Natural killer cell (primary cell): ENCODE measurements at regions not wholly inside any gene's neighbourhood (a gene's known extent, or its start where the extent isn't known, plus 50 kb on each side); places are given as distances from the start of the nearest gene placed in this dataset.

Source experiments
- ATAC-seq, 3 donors: fragments of 150-1000 bp in 2 of 3; fragments of 200-7000 bp in 1 of 3; cut with Tn5 transposase; 1 replicate in 1 of 3; 2 replicates in 2 of 3; pipeline ENCODE4 v1.10.0; 2021; ENCODE audit warnings: mild to moderate bottlenecking in 2 of 3, moderate library complexity in 2 of 3
- DNase-seq, 2 donors: peaks; one replicate each; pipeline versions ENCODE4 v3.0.0 to v3.0.0-alpha.2; 2013 to 2021; ENCODE audit warnings: mixed read lengths in 1 of 2
- H3K27ac ChIP-seq: one replicate; pipeline ENCODE4 v1.5.1; 2013; ENCODE audit warnings: mild to moderate bottlenecking, low read length
- H3K27me3 ChIP-seq: one replicate; pipeline ENCODE4 v1.6.1; 2013; ENCODE audit warnings: low read length; ENCODE audit not compliant: control insufficient read depth, insufficient read depth
- H3K36me3 ChIP-seq: one replicate; pipeline ENCODE4 v1.6.1; 2013; ENCODE audit warnings: low read length; ENCODE audit not compliant: control insufficient read depth, insufficient read depth
- H3K4me1 ChIP-seq: one replicate; pipeline ENCODE4 v1.6.1; 2013; ENCODE audit warnings: low read length; ENCODE audit not compliant: control insufficient read depth, insufficient read depth
- H3K4me3 ChIP-seq: one replicate; pipeline ENCODE4 v1.5.1; 2013; ENCODE audit warnings: low read length
- H3K9me3 ChIP-seq: one replicate; pipeline ENCODE4 v1.6.1; 2013; ENCODE audit warnings: low read length; ENCODE audit not compliant: control insufficient read depth, insufficient read depth
- H3K27ac Mint-ChIP-seq, 2 donors: one replicate each; pipeline ENCODE4 v1.8.0; 2022; ENCODE audit warnings: mild to moderate bottlenecking in 2 of 2, mixed read lengths in 2 of 2, moderate library complexity in 1 of 2
- H3K27me3 Mint-ChIP-seq, 2 donors: one replicate each; pipeline ENCODE4 v1.8.0; 2022; ENCODE audit warnings: low read depth in 2 of 2, mixed read lengths in 2 of 2
- H3K36me3 Mint-ChIP-seq: one replicate; pipeline ENCODE4 v1.8.0; 2022; ENCODE audit warnings: mixed read lengths
- H3K4me1 Mint-ChIP-seq, 2 donors: one replicate each; pipeline ENCODE4 v1.8.0; 2022; ENCODE audit warnings: mixed read lengths in 2 of 2
- H3K4me3 Mint-ChIP-seq: one replicate; pipeline ENCODE4 v1.8.0; 2022; ENCODE audit warnings: mild to moderate bottlenecking, moderate library complexity, mixed read lengths
- H3K9me3 Mint-ChIP-seq, 2 donors: one replicate each; pipeline ENCODE4 v1.8.0; 2022; ENCODE audit warnings: mixed read lengths in 2 of 2
- WGBS: methylation state at CpG from one replicate; pipeline ENCODE4 v1.1.7; 2013; ENCODE audit warnings: missing lambda C conversion rate; ENCODE audit not compliant: insufficient coverage; 5-methylcytosine and 5-hydroxymethylcytosine counted together
- intact Hi-C: fragments of 100-400 bp; cut with micrococcal nuclease; formaldehyde crosslinking; loops from one replicate; pipeline ENCODE4 v1.14.2; 2022
- TF ChIP-seq, protein P1 (sequence below): fragments of 200-600 bp; IDR thresholded peaks from one replicate; pipeline ENCODE4 v1.8.0; 2022; ENCODE audit warnings: antibody characterized with exemption

DNA sequence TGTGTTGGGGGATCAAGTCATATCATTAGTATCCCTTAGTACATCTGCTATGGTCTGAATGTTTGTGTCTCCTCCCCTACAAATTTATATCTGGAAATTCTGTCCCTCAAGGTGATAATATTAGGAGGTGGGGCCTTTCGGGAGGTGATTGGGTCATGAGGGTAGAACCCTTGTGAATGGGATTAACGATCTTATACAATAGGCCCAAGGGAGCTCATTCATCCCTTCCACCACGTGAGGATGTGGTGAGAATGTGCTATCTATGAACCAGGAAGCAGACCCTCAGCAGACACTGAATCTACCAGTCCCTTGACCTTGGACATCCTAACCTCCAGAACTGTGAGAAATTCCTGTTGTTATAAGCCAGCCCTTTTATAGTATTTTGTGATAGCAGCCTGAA, 110.7 kb downstream of the PTCSC3 start:
- H3K27me3 Mint-ChIP-seq = peaks cover 8 to 14% of the 10 kb centered on the region in 2 donors
- no peaks in the 10 kb centered on the region for H3K9me3 ChIP-seq

DNA sequence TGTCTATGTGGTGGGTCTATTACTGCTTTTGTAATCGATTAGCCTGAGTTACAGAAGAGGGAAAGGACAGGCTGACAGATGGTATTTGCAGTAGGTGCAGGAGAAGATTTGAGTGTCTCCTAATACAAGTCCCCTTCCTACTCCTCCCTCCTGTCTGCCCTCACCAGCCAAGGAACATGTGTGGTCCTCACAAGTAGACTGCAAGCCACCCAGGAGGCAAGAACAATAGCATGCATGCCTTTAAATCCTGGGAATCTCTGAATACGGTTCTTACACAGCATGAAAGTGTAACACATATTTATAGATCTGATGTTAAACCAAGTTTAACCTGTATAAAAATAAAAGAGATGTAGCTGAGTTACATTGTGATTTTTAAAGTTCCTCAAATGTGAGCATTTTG, 117.0 kb downstream of the PTCSC3 start:
- H3K27ac ChIP-seq = no peak overlapping the region
- TF ChIP-seq, protein P1, sequence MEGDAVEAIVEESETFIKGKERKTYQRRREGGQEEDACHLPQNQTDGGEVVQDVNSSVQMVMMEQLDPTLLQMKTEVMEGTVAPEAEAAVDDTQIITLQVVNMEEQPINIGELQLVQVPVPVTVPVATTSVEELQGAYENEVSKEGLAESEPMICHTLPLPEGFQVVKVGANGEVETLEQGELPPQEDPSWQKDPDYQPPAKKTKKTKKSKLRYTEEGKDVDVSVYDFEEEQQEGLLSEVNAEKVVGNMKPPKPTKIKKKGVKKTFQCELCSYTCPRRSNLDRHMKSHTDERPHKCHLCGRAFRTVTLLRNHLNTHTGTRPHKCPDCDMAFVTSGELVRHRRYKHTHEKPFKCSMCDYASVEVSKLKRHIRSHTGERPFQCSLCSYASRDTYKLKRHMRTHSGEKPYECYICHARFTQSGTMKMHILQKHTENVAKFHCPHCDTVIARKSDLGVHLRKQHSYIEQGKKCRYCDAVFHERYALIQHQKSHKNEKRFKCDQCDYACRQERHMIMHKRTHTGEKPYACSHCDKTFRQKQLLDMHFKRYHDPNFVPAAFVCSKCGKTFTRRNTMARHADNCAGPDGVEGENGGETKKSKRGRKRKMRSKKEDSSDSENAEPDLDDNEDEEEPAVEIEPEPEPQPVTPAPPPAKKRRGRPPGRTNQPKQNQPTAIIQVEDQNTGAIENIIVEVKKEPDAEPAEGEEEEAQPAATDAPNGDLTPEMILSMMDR = no peak
- no peaks in the 10 kb centered on the region for H3K36me3 ChIP-seq
- WGBS = 88% methylated on average over 1 of the region's 2 CpGs
- intact Hi-C loops = no loop called here
- Mint-ChIP-seq H3K4me1 (no peaks in the 10 kb centered on the region), H3K9me3 (peaks cover 0 to 4% of the 10 kb centered on the region in 2 donors), H3K36me3 (no peaks in the 10 kb centered on the region), H3K4me3 (no peak overlapping the region), H3K27me3 (peaks cover 0 to 4% of the 10 kb centered on the region in 2 donors), H3K27ac (no peak overlapping the region)
- DNase-seq = no peak
- no peaks in the 10 kb centered on the region for H3K27me3 ChIP-seq
- H3K4me3 ChIP-seq = no peak overlapping the region
- no peaks in the 10 kb centered on the region for H3K9me3 ChIP-seq
- H3K4me1 ChIP-seq = no peaks in the 10 kb centered on the region
- ATAC-seq = no peak

More for the DNA sequence above, 110.7 kb downstream of the PTCSC3 start:
- Histone ChIP-seq H3K4me3 (no peak overlapping the region), H3K4me1 (no peaks in the 10 kb centered on the region), H3K36me3 (no peaks in the 10 kb centered on the region), H3K27me3 (no peaks in the 10 kb centered on the region), H3K27ac (no peak overlapping the region)
- WGBS = 83% methylated on average over 1 of the region's 3 CpGs
- ATAC-seq (no peak), DNase-seq (no peak)
- TF ChIP-seq, protein P1 = no peak
- Mint-ChIP-seq H3K4me3 (no peak overlapping the region), H3K4me1 (no peaks in the 10 kb centered on the region), H3K9me3 (no peaks in the 10 kb centered on the region), H3K36me3 (no peaks in the 10 kb centered on the region), H3K27ac (no peak overlapping the region)
- intact Hi-C loops = no loop called here

DNA sequence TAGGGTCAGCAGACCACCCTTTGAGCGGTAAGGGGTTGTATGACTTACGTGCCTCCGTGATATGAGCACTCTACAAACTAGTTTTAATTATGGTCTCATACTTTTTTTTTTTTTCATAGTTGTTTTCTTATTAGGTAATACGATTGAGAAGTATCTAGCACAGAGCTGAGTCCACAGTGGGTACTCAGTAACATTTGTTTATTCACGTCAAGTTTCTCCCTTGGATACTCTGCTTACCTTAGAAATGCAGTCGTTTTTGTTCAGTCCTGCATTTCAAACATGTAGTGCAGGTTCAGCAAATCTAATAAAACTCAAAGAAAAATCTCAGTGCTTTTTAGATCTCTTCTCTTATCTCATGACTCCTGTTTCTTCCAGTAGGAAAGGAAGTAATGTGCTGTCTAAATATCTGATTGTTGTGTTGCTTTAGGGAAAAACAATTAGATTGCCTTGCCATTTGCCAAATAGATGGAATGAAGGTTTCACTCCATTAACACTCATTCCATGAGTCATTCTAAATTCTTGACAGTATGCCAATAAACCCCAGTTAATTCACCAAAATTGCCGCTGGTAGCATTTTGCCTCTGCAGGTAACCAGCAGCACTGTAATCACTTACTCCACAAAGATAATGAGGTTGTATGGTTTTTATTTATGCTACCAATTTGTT, 118.9 kb downstream of the PTCSC3 start:
- Mint-ChIP-seq H3K4me3 (no peak overlapping the region), H3K9me3 (peaks cover 0 to 4% of the 10 kb centered on the region in 2 donors), H3K36me3 (no peaks in the 10 kb centered on the region), H3K4me1 (no peaks in the 10 kb centered on the region), H3K27ac (no peak overlapping the region), H3K27me3 (no peaks in the 10 kb centered on the region)
- H3K36me3 ChIP-seq = no peaks in the 10 kb centered on the region
- H3K9me3 ChIP-seq = no peaks in the 10 kb centered on the region
- H3K4me3 ChIP-seq = no peak overlapping the region
- H3K27ac ChIP-seq = no peak overlapping the region
- TF ChIP-seq, protein P1 = no peak
- ATAC-seq (no peak), DNase-seq (no peak)
- intact Hi-C loops = no loop called here
- no peaks in the 10 kb centered on the region for H3K4me1 ChIP-seq
- WGBS = 76% methylated on average over 4 of the region's 7 CpGs
- H3K27me3 ChIP-seq = no peaks in the 10 kb centered on the region

DNA sequence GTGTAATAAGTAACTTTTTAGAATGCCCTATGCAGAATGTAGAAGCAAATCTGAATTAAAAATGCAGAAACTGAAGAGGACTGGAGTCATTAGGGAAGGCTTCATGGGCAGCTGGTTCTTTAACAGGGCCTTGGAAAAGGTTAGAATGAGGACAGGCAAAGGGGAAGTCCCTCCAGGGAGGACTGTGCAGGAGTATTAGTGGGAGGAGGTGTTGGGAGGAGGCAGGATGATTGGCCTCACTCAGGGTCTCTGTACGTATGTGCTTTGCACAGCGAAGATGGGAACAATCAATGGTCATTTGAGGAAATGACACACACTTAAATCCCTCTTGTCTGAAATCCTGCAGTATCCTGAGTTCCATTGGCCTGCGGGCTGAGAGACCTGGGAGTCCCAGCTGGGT, 119.7 kb downstream of the PTCSC3 start:
- Histone ChIP-seq H3K4me3 (no peak overlapping the region), H3K9me3 (no peaks in the 10 kb centered on the region), H3K36me3 (no peaks in the 10 kb centered on the region), H3K27me3 (no peaks in the 10 kb centered on the region), H3K27ac (no peak overlapping the region), H3K4me1 (no peaks in the 10 kb centered on the region)
- no peak for ATAC-seq
- peaks cover 0 to 4% of the 10 kb centered on the region in 2 donors for H3K9me3 Mint-ChIP-seq
- H3K4me1 Mint-ChIP-seq = no peaks in the 10 kb centered on the region
- WGBS = 87% methylated on average over 3 of the region's 3 CpGs
- no peak overlapping the region for H3K27ac Mint-ChIP-seq
- intact Hi-C loops = no loop called here
- H3K36me3 Mint-ChIP-seq = no peaks in the 10 kb centered on the region
- no peak for DNase-seq
- H3K4me3 Mint-ChIP-seq = no peak overlapping the region
- TF ChIP-seq, protein P1 = no peak
- H3K27me3 Mint-ChIP-seq = no peaks in the 10 kb centered on the region
